OCI-LY1 (cell line): ENCODE measurements at regions not wholly inside any gene's neighbourhood (a gene's known extent, or its start where the extent isn't known, plus 50 kb on each side); places are given as distances from the start of the nearest gene placed in this dataset.

ENCODE experiments used
- CTCF ChIP-seq: fragments of 200-600 bp; sonication (generic), shearing (Covaris generic); IDR thresholded peaks from 2 replicates; pipeline ENCODE4 v1.5.1; 2017; ENCODE audit warnings: mild to moderate bottlenecking, antibody characterized with exemption, low read length, moderate library complexity, mixed read lengths
- EZH2 ChIP-seq: fragments of 200-600 bp; sonication (generic), shearing (Covaris generic); IDR thresholded peaks from 2 replicates; pipeline ENCODE4 v1.8.0; 2017; ENCODE audit warnings: borderline replicate concordance, mixed run types, mild to moderate bottlenecking, antibody characterized with exemption, low read length, moderate library complexity, mixed read lengths

GRCh38 chr17:31758646-31759045 lies 100.4 kb downstream of the COPRS start:
- TF ChIP-seq EZH2 (no peak), CTCF (no peak)
